RWPE1 (cell line): ENCODE measurements at regions not wholly inside any gene's neighbourhood (a gene's known extent, or its start where the extent isn't known, plus 50 kb on each side); places are given as distances from the start of the nearest gene placed in this dataset.

Experiments used
- CTCF ChIA-PET: fragments of 350-600 bp; sonication (Branson Sonifier 250); formaldehyde crosslinking; extraction: SDS; loops from one replicate; lab custom pipeline; 2021; lab: Yijun Ruan, JAX
- POLR2A ChIA-PET: fragments of 400-600 bp; formaldehyde crosslinking; extraction: SDS; loops from one replicate; lab custom pipeline; 2020; ENCODE audit warnings: antibody characterized with exemption; ENCODE audit not compliant: low non-redundant PET; lab: Yijun Ruan, JAX
- DNase-seq: peaks from one replicate; pipeline ENCODE4 v3.0.0; 2012; ENCODE audit warnings: low spot score
- H3K27ac ChIP-seq: fragments of 450-650 bp; 2 replicates; pipeline ENCODE4 v1.5.1; 2017
- TF ChIP-seq, protein P1 (sequence below): fragments of 450-650 bp; conservative IDR thresholded peaks from 2 replicates; pipeline ENCODE4 v1.5.1; 2017; ENCODE audit warnings: low read depth, mild to moderate bottlenecking

DNA sequence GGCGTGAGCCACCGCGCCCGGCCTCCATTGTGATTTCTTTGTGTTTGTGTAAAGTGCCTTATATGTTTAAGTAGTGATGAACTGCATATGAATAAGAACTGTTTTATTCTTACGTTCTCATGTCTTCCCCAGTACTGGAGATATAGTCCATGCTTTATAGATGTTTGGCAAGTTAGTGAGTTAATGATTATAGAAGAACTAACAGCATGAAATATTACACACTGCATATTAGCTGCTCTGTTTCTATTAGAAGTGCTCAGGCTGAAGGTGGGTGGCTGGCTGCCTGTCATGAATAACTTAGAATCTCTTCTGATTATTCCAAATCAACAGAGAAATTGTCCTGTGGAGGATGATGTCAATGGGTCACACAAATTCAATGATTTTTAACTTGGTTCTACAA is 709.4 kb downstream of the GALC start:
- DNase-seq: no peak
- ChIA-PET POLR2A (no interaction called here), CTCF (interaction anchor here (0.7 kb wide), 1 partner anchor 84 kb away, joined by 5 read pairs; no protein-coding TSS in a partner anchor)

DNA sequence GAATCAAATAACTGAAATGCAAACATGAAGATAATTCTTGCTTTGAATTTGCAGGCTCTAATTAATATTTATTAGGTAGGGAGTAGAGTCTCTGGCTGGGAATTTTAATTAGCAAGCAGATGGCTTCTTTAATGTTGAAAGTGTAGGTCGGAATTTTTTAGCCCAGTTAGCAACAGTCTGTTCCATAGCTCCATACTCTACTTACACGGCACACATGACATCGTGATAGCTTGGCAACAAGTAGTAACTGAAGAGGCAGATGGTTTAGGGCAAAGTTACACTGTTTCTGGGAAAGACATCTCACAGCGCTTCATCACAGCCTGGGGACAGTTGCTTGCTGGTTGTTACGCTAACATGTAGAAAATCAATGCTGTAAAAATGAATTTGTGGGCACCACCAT is 710.7 kb downstream of the GALC start:
- no peak overlapping the region for H3K27ac ChIP-seq
- POLR2A ChIA-PET: no interaction called here
- TF ChIP-seq, protein P1, sequence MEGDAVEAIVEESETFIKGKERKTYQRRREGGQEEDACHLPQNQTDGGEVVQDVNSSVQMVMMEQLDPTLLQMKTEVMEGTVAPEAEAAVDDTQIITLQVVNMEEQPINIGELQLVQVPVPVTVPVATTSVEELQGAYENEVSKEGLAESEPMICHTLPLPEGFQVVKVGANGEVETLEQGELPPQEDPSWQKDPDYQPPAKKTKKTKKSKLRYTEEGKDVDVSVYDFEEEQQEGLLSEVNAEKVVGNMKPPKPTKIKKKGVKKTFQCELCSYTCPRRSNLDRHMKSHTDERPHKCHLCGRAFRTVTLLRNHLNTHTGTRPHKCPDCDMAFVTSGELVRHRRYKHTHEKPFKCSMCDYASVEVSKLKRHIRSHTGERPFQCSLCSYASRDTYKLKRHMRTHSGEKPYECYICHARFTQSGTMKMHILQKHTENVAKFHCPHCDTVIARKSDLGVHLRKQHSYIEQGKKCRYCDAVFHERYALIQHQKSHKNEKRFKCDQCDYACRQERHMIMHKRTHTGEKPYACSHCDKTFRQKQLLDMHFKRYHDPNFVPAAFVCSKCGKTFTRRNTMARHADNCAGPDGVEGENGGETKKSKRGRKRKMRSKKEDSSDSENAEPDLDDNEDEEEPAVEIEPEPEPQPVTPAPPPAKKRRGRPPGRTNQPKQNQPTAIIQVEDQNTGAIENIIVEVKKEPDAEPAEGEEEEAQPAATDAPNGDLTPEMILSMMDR: no peak
- DNase-seq: no peak
- CTCF ChIA-PET: no interaction called here

More for the DNA sequence above, 709.4 kb downstream of the GALC start:
- TF ChIP-seq, protein P1: no peak
- no peak overlapping the region for H3K27ac ChIP-seq

DNA sequence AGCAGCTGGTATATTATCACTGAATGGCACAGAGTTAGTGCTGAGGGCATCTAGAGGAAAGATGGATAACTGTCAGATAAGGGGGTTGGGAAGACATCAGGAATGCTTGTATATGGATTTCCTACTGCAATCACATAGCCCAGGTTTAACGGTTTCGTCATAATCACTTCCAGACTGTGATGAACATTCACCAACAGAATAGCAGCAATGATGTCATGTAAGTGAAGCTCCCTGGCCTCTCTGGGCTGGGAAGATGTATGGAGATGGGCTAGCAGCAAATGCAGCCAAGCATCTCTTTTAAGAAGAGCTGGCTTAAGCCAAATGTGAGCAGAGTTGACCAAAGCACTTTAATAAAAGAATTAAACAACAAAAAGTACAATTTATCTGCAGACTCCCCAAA is 714.6 kb downstream of the GALC start:
- TF ChIP-seq, protein P1: no peak
- H3K27ac ChIP-seq: no peak overlapping the region
- POLR2A ChIA-PET: no interaction called here
- DNase-seq: no peak
- CTCF ChIA-PET: interaction anchor here (0.6 kb wide), 1 partner anchor 664 kb away, joined by 4 read pairs; no protein-coding TSS in a partner anchor

DNA sequence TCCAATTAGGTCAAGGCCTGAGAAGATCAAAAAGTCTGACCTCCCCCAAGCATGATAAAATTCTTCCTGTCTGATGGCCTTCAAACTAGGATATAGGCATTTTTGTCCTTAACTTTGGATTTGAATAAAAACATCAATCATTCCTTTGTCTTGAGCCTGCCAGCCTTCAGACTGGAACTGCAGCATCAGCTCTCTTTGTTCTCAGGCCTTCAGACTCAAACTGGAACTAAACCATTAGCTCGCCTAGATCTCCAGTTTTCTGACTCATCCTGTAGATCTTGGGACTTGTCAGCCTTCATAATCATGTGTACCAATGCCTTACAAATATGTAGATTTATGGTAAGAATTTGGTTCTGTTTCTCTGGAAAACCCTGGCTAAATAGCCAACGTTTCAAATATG is 721.7 kb downstream of the GALC start:
- ChIA-PET CTCF (no interaction called here), POLR2A (no interaction called here)
- no peak for DNase-seq
- H3K27ac ChIP-seq: no peak overlapping the region
- TF ChIP-seq, protein P1: no peak

DNA sequence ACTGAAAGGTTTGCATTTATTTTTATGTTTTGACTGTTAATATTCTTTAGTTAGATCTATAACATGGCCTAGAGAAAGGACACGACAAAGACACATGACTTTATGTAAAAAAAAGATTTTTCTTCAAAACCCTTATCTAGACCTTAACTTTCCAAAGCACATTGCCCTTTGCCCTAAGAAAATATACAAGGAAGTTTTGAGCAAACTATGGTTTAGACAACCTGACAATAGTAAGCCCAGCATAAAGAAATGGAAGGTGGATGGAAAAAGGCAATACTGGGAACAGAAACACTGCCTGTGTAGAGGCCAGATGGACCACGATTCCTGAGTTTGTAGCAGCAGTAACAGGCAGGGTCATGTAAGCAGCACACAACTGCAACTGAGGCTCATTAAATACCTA is 724.0 kb downstream of the GALC start:
- ChIA-PET POLR2A (no interaction called here), CTCF (no interaction called here)
- TF ChIP-seq, protein P1: no peak
- no peak for DNase-seq
- H3K27ac ChIP-seq: no peak overlapping the region

DNA sequence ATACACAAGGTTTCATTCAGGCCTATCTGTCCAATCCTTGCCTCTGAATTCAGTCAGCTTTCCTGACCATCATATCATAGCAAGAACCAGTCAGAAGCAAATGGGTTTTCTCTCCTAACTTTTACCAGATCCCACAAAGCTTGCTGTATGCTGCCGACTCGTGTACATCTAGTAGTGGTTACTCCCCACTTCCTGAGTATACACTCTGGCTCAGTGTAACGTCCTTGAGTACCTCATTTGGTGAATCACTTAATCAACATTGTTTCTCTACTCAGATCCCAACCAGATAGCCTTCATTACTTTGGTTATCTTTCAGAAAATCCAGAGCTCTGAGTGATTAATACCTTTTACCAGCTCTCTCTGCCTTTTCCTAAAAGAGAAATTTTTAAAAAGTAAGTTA is 728.2 kb downstream of the GALC start:
- no peak overlapping the region for H3K27ac ChIP-seq
- ChIA-PET CTCF (interaction anchor here (0.6 kb wide), 1 partner anchor 680 kb away, joined by 4 read pairs; no protein-coding TSS in a partner anchor), POLR2A (no interaction called here)
- TF ChIP-seq, protein P1: no peak
- no peak for DNase-seq
